Kidney epithelial cell (primary cell): ENCODE measurements at regions not wholly inside any gene's neighbourhood (a gene's known extent, or its start where the extent isn't known, plus 50 kb on each side); places are given as distances from the start of the nearest gene placed in this dataset.

ENCODE experiments used
- DNase-seq: peaks from one replicate; pipeline ENCODE4 v3.0.0-alpha.2; 2010; ENCODE audit warnings: low read depth
- H3K27me3 ChIP-seq: 2 replicates; pipeline ENCODE4 v1.6.0; 2011; ENCODE audit warnings: low read length; ENCODE audit not compliant: control insufficient read depth, insufficient read depth
- H3K36me3 ChIP-seq: 2 replicates; pipeline ENCODE4 v1.5.1; 2011; ENCODE audit warnings: low read length; ENCODE audit not compliant: control insufficient read depth, insufficient read depth
- H3K4me3 ChIP-seq: 2 replicates; pipeline ENCODE4 v1.5.1; 2011; ENCODE audit warnings: low read depth, mild to moderate bottlenecking, control low read depth, low read length
- CTCF ChIP-seq: IDR thresholded peaks from 2 replicates; pipeline ENCODE4 v1.5.1; 2011; ENCODE audit warnings: mild to moderate bottlenecking, moderate library complexity, low read length, control low read depth, inconsistent platforms; ENCODE audit not compliant: insufficient read depth, poor library complexity, severe bottlenecking

GRCh38 chr4:123120473-123120872 is 198.1 kb upstream of the NUDT6 start:
- Histone ChIP-seq H3K4me3 (no peak overlapping the region), H3K36me3 (no peaks in the 10 kb centered on the region), H3K27me3 (no peaks in the 10 kb centered on the region)
- no peak for TF ChIP-seq CTCF
- DNase-seq, result no peak

DNA sequence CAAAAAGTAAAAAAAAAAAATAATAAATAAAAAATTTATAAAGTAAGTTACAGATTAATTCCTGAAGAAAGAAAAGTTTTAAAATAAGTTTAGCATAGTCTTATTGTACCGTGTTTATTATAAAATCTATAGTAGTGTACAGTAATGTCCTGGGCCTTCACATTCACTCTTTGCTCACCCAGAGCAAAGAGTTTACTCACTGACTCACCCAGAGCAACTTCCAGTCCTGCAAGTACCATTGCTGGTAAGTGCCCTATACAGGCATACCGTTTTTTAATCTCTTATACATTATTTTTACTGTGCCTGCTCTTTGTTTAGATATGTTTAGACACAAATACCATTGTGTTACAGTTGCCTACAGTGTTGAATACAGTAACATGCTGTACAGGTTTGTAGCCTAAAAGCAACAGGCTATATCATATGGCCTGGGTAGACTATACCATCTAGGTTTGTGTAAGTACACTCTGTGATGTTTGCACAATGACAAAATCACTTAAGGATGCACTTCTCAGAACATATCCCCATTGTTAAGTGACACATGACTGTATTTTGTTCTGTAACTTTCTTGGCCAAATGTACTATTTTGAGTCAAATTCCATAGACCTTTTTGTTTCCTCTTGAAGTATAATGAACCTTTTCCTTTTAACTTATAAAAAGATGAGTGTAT is 199.0 kb upstream of the NUDT6 start:
- no peak for TF ChIP-seq CTCF
- DNase-seq, result no peak
- H3K4me3 ChIP-seq, result no peak overlapping the region
- H3K36me3 ChIP-seq, result no peaks in the 10 kb centered on the region
- no peaks in the 10 kb centered on the region for H3K27me3 ChIP-seq

DNA sequence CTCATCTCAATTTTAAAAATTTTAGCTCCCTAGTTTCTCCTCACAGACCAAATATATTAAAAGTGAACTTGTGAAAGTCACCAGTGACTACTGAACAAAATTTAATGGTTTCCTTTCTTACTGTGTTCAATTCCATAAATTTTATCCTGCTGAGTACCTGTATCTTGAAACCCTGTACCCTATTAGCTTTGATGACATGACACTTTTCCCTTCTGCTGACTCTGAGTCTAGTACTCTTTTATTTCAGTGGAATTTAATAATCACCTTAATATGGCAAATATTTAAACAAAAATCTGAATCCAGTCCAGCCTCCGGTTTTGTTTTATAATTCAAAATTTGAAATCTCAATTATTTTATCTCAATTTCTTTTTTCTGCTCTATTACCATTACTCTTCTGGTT is 203.1 kb upstream of the NUDT6 start:
- H3K27me3 ChIP-seq, result no peaks in the 10 kb centered on the region

GRCh38 chr4:123127218-123127617 is 204.8 kb upstream of the NUDT6 start:
- Histone ChIP-seq H3K4me3 (no peak overlapping the region), H3K36me3 (no peaks in the 10 kb centered on the region), H3K27me3 (no peaks in the 10 kb centered on the region)
- DNase-seq, result no peak
- peak; percentile 5 for TF ChIP-seq CTCF

More for the DNA sequence above, 203.1 kb upstream of the NUDT6 start:
- TF ChIP-seq CTCF, result no peak
- no peaks in the 10 kb centered on the region for H3K36me3 ChIP-seq
- H3K4me3 ChIP-seq, result no peak overlapping the region
- DNase-seq, result no peak

DNA sequence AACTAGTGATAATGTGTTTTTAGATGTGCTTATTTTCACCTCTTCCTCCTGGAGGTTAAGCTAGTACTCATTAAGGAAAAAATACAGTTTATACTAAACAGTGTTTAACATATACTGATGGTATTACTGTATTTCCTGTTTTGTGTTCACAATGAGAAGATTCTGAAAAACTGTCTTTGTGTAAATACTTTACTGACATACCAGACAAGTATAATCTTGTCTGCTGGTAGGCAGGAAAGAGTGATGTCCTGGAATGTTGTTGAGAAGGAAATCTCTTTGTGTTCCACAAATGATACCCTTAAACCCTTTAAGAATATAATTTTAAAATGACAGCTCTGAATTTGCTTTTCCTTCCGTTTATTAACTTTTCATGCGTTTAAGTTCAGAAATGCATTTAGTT is 205.5 kb upstream of the NUDT6 start:
- Histone ChIP-seq H3K27me3 (no peaks in the 10 kb centered on the region), H3K4me3 (no peak overlapping the region), H3K36me3 (no peaks in the 10 kb centered on the region)
- TF ChIP-seq CTCF, result no peak
- no peak for DNase-seq

GRCh38 chr4:123133397-123134050 is 211.1 kb upstream of the NUDT6 start:
- no peak overlapping the region for H3K4me3 ChIP-seq
- H3K36me3 ChIP-seq, result no peaks in the 10 kb centered on the region
- no peaks in the 10 kb centered on the region for H3K27me3 ChIP-seq
- no peak for TF ChIP-seq CTCF
- DNase-seq, result no peak
